Mucosa of descending colon (tissue), 3 donors: ENCODE measurements at regions not wholly inside any gene's neighbourhood (a gene's known extent, or its start where the extent isn't known, plus 50 kb on each side); places are given as distances from the start of the nearest gene placed in this dataset.
"Not testable (repeated sequence)": the region's sequence is repeated elsewhere in the genome, so short reads cannot be mapped to it uniquely, and the experiment has no call there.

Experiments
- ATAC-seq: fragments of 200-7000 bp; cut with Tn5 transposase; one replicate; pipeline ENCODE4 v1.9.1; 2020; ENCODE audit warnings: mild to moderate bottlenecking, moderate library complexity
- DNase-seq, 3 donors: peaks; one replicate each; pipeline ENCODE4 v3.0.0-alpha.2; 2020
- H3K36me3 ChIP-seq: fragments of 200-600 bp; one replicate; pipeline ENCODE4 v1.8.0; 2021; ENCODE audit warnings: low read depth, mild to moderate bottlenecking
- H3K4me1 ChIP-seq: fragments of 200-600 bp; one replicate; pipeline ENCODE4 v1.8.0; 2021; ENCODE audit warnings: low read depth, mild to moderate bottlenecking
- H3K4me3 ChIP-seq: fragments of 200-600 bp; one replicate; pipeline ENCODE4 v1.8.0; 2021; ENCODE audit warnings: mild to moderate bottlenecking
- H3K9me3 ChIP-seq: fragments of 200-600 bp; one replicate; pipeline ENCODE4 v1.8.0; 2021; ENCODE audit warnings: mild to moderate bottlenecking
- CTCF ChIP-seq: fragments of 200-600 bp; IDR thresholded peaks from one replicate; pipeline ENCODE4 v1.8.0; 2022; ENCODE audit warnings: antibody characterized with exemption, mild to moderate bottlenecking
- intact Hi-C, 2 donors: fragments of 100-400 bp; cut with DNase I in 1 of 2; cut with micrococcal nuclease in 1 of 2; formaldehyde crosslinking; loops; one replicate each; pipeline versions ENCODE4 v1.11.0 to v1.11.1; 2022; cut with DNase I, micrococcal nuclease
- donor health status: DM: no; HTN: no; CAD: no; lungs with moderate emphysema.
- donor health status: DM: no; HTN: no; CAD: no.
- donor health status: DM: no; HTN: yes; CAD: no.

GRCh38 chr7:127473409-127473808 is 80.9 kb upstream of the ZNF800 start:
- DNase-seq (no peak), ATAC-seq (no peak)
- H3K36me3 ChIP-seq, result no peaks in the 10 kb centered on the region
- no peaks in the 10 kb centered on the region for H3K9me3 ChIP-seq
- intact Hi-C loops, result no loop called here
- no peak overlapping the region for H3K4me3 ChIP-seq
- no peaks in the 10 kb centered on the region for H3K4me1 ChIP-seq
- TF ChIP-seq CTCF, result no peak

GRCh38 chr7:127460077-127460476 is 67.6 kb upstream of the ZNF800 start:
- no peaks in the 10 kb centered on the region for H3K9me3 ChIP-seq
- TF ChIP-seq CTCF, result no peak
- H3K36me3 ChIP-seq, result no peaks in the 10 kb centered on the region
- ATAC-seq (no peak), DNase-seq (no peak)
- H3K4me3 ChIP-seq, result no peak overlapping the region
- no peaks in the 10 kb centered on the region for H3K4me1 ChIP-seq
- intact Hi-C loops, result no loop called here

- DNase-seq, H3K4me3 ChIP-seq, H3K36me3 ChIP-seq, ATAC-seq, H3K4me1 ChIP-seq, intact Hi-C loops: not testable (repeated sequence)
- H3K9me3 ChIP-seq, result peaks cover 11% of the 10 kb centered on the region
Measured at GRCh38 chr7:127451258-127451657, 58.8 kb upstream of the ZNF800 start.

- ATAC-seq (no peak), DNase-seq (no peak)
- Histone ChIP-seq H3K36me3 (no peaks in the 10 kb centered on the region), H3K4me1 (no peaks in the 10 kb centered on the region), H3K9me3 (peaks cover 16% of the 10 kb centered on the region), H3K4me3 (no peak overlapping the region)
- no peak for TF ChIP-seq CTCF
- intact Hi-C loops, result no loop called here
Measured at GRCh38 chr7:127448566-127448965, 56.1 kb upstream of the ZNF800 start.

GRCh38 chr7:127447326-127447945 is 54.9 kb upstream of the ZNF800 start:
- H3K4me1 ChIP-seq, result no peaks in the 10 kb centered on the region
- DNase-seq (peak in 2 of 3 donors; percentile 33 to 37), ATAC-seq (peak; percentile 93)
- H3K4me3 ChIP-seq, result no peak overlapping the region
- TF ChIP-seq CTCF, result peak; percentile 24
- intact Hi-C loops, result no loop called here
- H3K36me3 ChIP-seq, result no peaks in the 10 kb centered on the region
- peaks cover 16% of the 10 kb centered on the region for H3K9me3 ChIP-seq

GRCh38 chr7:127446842-127447241 is 54.3 kb upstream of the ZNF800 start:
- intact Hi-C loops, result no loop called here
- peaks cover 16% of the 10 kb centered on the region for H3K9me3 ChIP-seq
- DNase-seq, result no peak
- ATAC-seq, result no peak
- H3K4me3 ChIP-seq, result no peak overlapping the region
- H3K36me3 ChIP-seq, result no peaks in the 10 kb centered on the region
- TF ChIP-seq CTCF, result no peak
- H3K4me1 ChIP-seq, result no peaks in the 10 kb centered on the region
